Stomach (tissue), 4 donors: ENCODE measurements at regions not wholly inside any gene's neighbourhood (a gene's known extent, or its start where the extent isn't known, plus 50 kb on each side); places are given as distances from the start of the nearest gene placed in this dataset.

Source experiments
- EP300 ChIP-seq: sonication (generic); formaldehyde crosslinking; IDR thresholded peaks from one replicate; pipeline ENCODE4 v1.6.1; 2017; ENCODE audit warnings: antibody characterized with exemption
- POLR2A ChIP-seq, 4 donors: fragments of 450-650 bp; IDR thresholded peaks; one replicate each; pipeline ENCODE4 v1.6.1; 2016; ENCODE audit warnings: antibody characterized with exemption in 4 of 4, control low read depth in 2 of 4, mild to moderate bottlenecking in 1 of 4, moderate library complexity in 1 of 4
- POLR2AphosphoS5 ChIP-seq, 3 donors: sonication (generic); formaldehyde crosslinking; IDR thresholded peaks; one replicate each; pipeline ENCODE4 v1.6.1; 2016; ENCODE audit warnings: antibody characterized with exemption in 3 of 3
- TF ChIP-seq, protein P1 (sequence below), 7 experiments: fragments of 450-650 bp in 4 of 7; fragments of 200-600 bp in 3 of 7; sonication (generic) in 3 of 7; IDR thresholded peaks; one replicate each; pipeline ENCODE4 v1.5.1; 2016 to 2019; ENCODE audit warnings: antibody characterized with exemption in 7 of 7, control low read depth in 2 of 7, mild to moderate bottlenecking in 1 of 7

GRCh38 chr4:179478608-179479007 is 2036.4 kb upstream of the AGA start:
- TF ChIP-seq, protein P1, sequence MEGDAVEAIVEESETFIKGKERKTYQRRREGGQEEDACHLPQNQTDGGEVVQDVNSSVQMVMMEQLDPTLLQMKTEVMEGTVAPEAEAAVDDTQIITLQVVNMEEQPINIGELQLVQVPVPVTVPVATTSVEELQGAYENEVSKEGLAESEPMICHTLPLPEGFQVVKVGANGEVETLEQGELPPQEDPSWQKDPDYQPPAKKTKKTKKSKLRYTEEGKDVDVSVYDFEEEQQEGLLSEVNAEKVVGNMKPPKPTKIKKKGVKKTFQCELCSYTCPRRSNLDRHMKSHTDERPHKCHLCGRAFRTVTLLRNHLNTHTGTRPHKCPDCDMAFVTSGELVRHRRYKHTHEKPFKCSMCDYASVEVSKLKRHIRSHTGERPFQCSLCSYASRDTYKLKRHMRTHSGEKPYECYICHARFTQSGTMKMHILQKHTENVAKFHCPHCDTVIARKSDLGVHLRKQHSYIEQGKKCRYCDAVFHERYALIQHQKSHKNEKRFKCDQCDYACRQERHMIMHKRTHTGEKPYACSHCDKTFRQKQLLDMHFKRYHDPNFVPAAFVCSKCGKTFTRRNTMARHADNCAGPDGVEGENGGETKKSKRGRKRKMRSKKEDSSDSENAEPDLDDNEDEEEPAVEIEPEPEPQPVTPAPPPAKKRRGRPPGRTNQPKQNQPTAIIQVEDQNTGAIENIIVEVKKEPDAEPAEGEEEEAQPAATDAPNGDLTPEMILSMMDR (IDR thresholded peaks at IDR 0.05) = no peak
- TF ChIP-seq POLR2AphosphoS5 (IDR thresholded peaks at IDR 0.05) (no peak), POLR2A (IDR thresholded peaks at IDR 0.05) (no peak), EP300 (no peak)
